Activated CD4-positive, alpha-beta T cell treated with anti-CD3 and anti-CD28 coated beads for 1 hour (primary cell): ENCODE measurements at regions not wholly inside any gene's neighbourhood (a gene's known extent, or its start where the extent isn't known, plus 50 kb on each side); places are given as distances from the start of the nearest gene placed in this dataset.
"Not testable (repeated sequence)": the region's sequence is repeated elsewhere in the genome, so short reads cannot be mapped to it uniquely, and the experiment has no call there.

ENCODE experiments used
- DNase-seq: peaks from one replicate; pipeline ENCODE4 v3.0.0-alpha.2; 2020

DNA sequence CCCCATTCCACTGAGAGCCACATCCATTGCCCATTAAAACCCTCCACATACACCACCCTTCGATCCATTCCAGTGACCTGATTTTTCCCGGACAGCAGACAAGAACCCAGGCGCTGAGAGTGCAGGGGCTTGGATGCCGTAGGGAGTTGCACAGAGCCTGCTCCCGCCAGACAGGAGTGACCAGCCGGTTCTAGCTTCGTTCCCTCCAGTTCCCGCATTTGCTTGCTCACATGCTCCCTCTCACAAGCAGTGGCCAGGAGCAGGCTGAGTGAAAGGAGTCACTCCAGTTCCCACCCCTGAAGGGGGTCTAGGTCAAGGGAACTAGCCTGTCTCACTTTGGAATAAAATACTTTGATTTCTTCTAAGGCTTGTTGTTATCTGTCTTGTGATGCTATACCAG, 119.5 kb downstream of the SKIDA1 start:
- no peak for DNase-seq

DNA sequence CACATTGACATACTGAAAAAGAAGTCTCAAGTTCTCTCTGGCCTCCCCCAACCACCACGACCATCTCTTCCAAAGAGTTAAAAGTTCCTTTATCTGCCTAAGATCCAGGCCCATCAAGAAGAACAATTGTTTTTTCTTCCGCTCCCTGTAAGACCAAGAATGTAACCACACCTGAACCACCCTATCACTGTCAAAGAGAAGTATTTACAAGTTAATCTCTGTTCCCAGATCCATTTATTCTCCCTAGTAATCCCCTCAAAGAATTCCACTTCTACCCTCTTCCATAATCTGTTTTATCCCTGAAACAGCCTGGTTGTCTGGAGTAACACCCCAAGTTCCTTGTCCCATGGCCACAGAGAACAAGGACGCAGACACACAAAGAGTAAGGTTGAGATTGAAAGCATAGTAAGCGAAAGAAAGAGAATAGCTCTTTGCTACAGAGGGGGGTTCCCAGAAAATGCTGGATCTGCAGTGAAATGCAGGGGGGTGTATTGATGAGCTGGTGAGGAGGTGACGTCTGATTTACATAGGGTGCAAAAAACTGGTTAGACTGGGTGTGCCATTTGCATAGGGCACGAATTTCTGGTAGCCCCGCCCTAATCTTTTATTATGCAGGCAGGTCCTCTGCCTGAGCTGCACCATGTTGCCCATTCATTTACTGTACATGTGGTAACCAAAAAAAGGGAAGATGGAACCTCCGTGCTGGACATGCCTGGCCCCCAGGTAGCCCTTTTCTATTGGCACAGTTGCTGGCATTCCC, 122.0 kb downstream of the SKIDA1 start:
- DNase-seq, result no peak

DNA sequence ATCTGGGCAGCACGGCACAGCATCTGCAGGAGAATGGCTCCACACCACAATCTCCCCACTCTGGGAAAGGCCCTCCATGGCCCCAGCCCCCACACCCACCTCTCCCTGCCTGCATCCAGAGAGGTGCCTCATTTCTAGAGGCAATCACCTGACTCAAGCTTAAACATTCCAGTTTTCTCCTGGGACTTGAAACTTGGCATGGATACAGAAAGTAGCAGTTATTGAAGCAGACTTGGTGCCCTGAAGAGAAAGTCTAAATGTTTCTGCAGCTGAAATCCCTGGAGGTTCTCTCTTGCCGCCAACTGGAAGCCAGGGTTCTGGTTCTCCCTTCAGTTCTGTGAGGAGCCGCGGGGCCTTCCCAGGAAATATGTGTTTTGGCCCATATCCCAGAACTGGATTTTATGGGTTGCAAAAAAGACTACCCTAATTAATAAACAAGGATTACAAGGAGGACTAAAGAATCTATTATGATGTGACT, 122.8 kb downstream of the SKIDA1 start:
- no peak for DNase-seq

DNA sequence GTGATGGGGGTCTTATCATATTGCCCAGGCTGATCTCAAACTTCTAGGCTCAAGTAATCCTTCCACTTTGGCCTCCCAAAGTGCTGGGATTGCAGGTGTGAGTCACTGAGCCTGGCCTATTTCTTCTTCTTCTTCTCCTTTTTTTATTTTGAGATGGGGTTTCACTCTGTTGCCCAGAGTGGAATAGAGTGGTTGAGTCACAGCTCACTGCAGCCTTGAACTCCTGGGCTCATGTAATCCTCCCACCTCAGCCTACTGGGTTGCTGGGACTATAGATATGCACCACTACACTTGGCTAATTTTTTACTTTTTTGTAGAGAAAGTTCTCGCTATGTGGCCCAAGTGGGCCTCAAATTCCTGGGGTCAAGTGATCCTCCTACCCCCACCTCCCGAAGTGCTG, 124.3 kb downstream of the SKIDA1 start:
- no peak for DNase-seq

DNA sequence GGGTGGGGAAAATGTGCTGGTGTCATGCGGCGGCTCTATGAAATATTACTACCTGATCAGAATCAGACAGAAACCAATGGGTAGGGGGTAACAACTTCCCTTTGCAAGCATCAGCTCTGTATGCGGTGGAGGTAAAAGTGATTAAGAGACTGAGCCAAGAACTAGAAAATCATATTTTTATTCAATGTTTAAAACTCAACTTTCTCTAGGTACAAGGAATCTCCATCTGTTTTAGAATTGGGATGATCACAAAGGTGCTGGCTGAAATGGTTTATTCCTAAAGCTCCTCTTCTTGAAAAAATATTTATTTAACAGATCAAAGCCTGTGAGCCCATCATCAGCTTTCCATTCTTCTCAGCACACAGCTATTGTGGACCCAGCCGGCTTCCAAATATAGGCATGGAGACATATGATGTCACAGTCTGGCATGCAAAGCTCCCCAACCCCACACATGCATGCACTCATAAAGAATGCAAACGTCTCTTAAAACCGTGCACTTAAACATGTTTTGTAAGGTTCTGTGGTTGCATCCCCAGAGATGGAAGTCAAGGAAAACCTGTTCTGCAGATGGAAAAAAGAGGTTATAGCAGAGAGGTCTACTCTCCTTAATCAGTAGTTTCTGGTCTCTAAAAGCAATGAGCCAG, 126.0 kb downstream of the SKIDA1 start:
- no peak for DNase-seq

DNA sequence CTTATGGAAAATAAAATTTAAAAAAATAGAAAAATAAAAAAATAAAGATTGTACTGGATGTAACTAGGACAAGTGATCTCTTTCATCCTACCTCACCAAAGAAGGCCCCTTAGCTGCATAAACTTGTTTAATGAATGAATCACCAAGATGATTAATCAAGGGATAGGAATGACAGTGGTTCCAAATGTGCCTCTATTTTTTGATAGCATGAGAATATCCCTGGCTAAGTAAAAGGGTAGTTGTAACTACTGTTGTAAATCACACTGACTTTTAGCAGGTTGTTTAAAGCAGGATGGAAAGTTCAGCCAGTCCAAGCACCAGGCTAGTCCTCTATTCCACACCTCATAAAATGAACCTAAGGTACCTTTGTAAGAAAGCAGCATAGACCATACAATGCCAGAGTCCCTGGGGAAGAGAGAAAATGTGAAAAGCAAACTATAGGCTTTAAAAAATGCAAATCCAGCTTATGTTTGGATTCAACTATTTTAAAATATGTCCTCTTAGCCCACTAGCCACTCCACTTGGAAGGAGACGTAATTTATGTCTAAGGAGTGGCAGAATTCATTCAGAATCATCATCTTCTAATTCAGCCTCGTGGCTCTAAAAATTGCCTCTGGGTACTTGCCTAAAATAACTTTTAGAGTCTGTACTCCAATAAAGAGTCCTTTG, 126.8 kb downstream of the SKIDA1 start:
- no peak for DNase-seq

DNA sequence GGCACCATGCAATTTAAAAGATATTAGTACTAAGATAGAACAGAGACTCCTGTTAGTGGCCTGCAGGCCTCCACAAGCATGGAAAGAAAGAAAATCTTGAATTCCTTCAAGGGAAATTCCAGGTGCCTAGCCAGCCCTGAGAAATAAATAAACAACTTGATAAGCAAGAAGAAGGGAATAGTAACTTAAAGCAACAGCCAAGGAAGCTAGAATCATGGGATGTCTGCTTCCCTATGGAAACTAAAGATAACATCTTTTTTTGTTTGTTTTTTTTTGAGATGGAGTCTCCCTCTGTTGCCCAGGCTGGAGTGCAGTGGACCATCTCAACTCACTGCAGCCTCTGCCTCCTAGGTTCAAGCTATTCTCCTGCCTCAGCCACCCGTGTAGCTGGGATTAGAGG, 128.6 kb downstream of the SKIDA1 start:
- DNase-seq, result no peak

DNA sequence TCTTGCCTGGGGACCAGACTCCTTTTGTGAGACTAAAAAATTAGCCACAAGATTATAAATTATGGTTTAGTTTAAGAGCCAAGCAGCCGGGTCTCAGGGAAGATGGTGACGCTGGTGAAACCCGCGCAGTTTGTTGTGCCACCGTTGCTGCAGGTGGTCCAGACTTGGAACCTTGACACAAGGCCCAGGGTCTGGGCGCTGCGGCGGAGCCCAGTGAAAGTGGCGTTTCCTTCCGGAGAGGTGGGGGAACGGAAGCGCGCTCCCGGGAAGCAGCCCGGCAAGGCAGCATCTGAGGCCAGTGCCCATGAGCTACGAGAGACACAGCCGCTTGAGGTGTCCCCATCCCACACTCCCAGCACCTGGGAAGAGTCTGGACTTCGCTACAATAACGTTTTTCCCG, 131.6 kb downstream of the SKIDA1 start:
- DNase-seq, result no peak

DNA sequence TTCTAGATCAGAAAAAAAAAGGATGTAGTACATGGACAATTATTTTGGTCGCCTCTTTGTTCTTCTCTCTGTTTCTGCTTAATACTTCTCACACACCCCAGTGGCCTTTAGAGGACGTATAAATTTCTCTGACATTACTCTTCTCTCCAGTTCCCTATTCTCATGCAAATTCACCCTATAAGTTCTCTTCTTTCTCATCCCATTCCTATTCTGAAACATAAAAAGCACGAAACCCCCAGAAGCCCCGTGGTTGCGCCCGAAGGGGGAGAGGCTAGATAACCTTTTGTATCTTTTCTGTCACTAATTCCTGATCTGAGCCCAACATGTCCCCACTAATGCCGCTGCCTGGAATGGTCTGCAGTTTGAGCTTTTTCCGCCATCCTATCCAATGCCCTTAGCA, 136.9 kb downstream of the SKIDA1 start:
- no peak for DNase-seq

DNA sequence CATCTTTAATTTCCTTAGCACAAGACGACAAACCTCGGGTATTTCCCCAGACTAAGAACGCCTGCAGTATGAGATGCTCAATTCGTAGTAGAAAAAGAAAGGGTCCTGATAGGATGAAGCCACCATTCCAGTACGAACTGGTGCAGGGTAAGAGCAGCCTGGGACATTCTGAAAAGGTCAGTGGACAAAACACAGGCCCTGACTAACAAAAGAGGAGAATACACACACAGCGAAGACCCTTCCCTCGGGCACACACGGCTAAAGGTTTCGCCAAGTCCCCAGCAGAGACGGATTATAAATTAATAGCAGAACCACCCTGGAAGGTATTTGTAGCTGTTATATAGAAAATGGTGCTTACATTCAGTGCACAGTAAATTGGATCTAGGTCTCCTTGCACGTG, 137.6 kb downstream of the SKIDA1 start:
- DNase-seq, result no peak

DNA sequence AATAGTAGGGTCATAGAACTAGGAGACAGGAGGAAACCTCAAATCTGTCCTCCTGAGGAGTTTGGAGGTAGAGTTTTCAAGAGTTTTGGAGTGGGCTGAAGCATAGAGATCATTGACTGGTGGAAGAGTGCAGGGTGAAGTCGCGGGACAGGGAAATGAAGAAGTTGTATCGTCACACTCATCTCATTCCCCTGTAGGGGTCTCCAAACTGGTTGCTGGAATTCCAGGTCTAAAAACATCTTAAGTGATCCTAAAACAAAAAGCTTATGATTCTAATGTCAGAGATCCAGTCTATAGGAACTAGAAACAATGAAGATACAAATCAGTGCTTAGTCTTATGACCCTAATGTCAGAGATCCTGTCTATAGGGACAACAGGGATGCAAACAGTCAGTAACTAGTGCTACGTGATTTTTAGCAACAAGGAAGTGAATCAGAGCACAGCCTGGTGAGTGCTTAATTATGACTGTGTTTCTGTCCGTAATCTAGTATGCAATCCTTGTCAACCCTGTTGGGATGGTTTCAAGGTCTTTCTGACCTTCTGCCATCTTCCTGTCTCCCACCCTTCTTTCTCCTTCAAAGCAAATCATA, 139.4 kb downstream of the SKIDA1 start:
- DNase-seq, result no peak

DNA sequence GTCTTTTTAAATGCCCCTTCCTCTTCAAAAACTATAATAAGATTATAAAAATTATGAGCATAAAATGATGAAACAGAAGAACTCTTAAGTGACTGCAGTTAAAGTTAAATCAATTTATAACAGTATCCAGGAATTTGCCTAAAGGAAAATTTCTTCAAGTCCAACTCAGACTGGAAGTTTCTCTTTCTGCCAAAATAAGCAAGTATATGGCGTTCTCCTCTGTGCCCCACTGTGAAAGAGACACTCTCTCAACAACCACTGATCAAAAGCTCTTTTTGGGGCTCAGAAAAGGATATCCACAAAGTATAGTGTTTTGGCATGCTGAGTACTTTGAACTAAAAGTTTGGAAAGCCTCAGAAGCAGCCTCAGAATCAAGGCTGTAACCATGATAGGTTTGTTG, 139.9 kb downstream of the SKIDA1 start:
- DNase-seq, result no peak

DNA sequence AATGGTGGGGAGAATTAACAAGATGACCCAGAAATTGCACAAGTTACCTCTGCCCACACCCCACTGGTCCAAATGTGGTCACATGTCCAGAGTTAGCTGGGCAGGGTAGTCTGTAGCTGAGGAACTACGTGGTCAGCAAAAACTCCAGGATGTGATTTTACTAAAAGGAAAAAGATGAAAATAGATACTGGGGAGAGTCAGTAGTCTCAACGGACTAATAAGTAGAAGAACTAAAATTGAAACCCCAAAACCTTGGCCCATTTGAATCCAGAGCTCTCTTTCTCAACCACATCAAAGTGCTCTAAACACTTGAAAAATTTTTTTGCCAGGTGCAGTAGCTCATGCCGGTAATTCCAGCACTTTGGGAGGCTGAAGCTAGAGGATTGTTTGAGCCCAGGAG, 146.3 kb downstream of the SKIDA1 start:
- no peak for DNase-seq

DNA sequence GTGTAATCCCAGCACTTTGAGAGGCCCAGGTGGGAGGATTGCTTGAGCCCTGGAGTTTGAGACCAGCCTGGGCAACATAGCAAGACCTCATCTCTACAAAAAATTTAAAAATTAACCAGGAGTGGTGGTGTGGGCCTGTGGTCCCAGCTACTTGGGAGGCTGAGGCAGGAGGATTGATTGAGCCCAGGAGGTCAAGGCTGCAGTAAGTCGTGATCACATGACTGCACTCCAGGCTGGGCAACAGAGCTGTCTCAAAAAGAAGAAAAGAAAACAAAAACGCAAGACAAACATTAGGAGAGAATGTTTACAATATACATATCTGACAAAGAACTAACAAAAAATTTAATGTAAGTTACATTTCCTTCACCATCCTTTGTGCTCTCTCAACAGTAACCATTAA, 150.2 kb downstream of the SKIDA1 start:
- DNase-seq, result not testable (repeated sequence)

DNA sequence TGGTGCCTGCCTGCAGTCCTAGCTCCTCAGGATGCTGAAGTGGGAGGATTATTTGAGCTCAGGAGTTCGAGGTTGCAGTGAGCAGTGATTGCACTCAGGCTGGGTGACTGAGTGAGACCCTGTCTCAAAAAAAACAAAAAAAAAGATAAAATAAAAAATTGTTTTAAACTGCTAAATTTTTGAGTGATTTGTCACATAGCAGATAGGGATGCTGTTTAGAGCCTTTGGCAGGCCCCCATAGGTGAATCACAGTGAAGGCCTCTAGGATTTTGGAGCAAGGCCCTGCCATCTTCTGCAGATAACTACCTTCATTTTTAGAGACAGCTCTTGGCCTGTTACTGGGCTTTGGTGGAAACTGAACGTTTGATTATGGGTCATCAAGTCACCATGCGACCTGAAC, 151.6 kb downstream of the SKIDA1 start:
- DNase-seq, result not testable (repeated sequence)

DNA sequence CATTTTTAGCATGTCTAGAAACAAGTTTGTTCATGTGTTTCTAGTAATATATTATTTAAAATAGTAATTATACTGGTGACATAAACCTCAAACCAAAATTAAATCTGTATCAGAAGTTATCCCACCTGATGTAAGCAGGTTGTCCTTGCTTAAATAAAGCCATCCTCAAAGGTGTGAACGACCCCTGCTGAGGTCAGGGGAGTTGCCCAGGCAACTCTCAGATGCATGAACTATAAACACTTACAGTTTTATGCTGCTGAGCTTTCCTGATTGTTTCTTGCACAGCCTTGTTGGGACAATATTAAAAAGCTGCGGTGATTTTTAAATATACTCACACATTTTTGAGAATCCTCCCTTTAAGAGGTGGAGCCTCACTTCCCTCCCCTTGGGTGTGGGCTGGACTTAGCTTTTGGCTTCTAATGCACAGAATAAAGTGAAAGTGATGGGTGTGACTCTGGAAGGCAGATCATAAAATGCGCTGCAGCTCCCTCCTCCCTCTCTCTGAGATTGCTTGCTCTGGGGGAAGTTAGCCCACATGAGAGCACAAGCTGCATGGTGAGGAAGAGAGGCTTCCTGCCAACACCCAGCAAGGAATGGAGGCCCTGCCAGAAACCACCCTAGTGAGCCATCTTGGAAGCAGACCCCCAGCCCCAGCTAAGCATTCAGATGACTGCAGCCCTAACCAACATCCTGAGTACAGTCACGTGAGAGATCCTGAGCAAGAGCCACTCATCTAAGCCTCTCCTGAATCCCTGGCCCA, 152.7 kb downstream of the SKIDA1 start:
- DNase-seq, result peak; percentile 8

DNA sequence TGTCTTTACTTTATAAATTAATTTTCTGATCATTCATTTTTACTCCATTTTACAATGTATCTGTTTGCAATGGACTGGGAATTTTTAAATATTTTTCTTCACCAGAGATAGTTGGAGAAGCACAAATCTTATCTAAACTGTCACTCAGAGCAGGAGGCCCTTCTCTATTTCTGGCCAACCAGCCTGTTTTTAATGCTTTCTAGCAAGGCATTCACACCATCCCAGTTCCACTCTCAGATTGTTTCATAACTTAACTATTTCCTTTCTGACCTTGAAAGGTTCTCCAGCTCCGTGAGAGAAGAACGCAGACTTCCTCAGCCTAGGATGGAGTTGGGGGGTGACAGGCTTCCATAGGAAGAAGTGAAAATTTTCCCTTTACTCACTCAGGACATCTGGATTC, 155.8 kb downstream of the SKIDA1 start:
- DNase-seq, result no peak

DNA sequence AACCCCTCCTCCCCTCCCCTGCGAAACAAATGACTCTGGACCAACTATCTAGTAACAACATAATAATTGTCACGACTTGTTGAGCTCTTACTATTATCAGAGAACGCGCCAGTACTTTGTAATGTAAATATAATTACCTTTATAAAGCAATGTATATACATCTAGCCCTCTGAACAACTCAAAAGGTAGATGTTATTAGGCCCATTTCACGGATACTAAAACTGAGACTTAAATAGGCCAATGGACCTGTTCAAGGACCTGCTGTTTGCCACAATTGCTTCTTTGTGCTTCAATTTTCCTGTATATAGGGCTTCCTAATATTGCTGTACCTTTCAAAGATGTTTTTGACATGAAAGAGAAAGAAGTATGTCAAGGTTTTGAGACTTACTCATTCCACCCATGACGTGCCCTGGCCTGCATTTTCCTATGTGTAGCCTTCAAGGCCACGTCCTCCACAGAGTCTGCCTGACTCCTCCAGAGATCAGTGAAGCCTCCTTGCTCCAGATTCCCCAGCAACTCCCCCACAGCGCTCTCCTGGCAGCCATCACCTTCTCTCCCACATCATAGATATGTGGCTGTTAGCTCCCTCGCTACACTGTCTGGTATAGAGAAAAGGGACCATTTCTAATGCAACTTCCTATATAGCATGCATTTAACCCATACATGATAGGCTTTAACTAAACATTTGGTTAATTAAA, 156.6 kb downstream of the SKIDA1 start:
- no peak for DNase-seq

DNA sequence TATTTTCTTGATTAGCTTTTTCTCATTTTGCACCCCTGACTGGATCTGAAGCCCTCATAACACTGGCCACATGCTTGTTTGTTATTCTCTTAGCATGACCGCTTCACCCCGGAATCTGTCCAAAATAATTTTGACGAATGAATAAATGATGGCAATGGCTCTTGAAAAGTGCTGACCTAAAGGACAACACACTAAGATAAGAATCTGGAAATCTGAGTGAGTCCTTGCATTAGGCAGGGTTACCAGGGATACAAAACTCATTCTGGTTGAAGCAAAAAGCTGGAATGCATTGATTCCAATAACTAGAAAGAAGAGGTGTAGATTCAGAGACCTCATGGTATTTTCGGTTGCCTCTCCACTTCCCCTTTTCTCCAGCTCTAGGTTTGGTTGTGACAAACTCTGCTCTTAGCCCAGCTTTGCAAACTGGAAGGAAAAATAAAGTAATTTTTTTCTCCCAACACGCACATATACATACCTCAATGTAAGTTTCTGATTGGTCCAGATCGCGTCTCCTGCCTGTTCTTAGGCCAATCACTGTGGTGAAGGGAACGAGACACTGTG, 157.4 kb downstream of the SKIDA1 start:
- no peak for DNase-seq

DNA sequence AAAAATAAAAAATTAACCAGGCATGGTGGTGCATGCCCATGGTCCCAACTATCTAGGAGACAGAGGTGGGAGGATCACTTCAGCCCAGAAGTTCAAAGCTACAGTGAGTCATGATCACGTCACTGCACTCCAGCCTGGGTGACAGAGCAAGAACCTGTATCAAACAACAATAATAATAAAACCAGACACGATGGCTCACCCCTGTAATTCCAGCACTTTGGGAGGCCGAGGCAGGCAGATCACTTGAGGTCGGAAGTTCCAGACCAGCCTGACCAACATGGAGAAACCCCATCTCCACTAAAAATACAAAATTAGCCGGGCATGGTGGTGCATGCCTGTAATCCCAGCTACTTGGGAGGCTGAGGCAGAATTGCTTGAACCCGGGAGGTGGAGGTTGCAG, 159.4 kb downstream of the SKIDA1 start:
- not testable (repeated sequence) for DNase-seq

DNA sequence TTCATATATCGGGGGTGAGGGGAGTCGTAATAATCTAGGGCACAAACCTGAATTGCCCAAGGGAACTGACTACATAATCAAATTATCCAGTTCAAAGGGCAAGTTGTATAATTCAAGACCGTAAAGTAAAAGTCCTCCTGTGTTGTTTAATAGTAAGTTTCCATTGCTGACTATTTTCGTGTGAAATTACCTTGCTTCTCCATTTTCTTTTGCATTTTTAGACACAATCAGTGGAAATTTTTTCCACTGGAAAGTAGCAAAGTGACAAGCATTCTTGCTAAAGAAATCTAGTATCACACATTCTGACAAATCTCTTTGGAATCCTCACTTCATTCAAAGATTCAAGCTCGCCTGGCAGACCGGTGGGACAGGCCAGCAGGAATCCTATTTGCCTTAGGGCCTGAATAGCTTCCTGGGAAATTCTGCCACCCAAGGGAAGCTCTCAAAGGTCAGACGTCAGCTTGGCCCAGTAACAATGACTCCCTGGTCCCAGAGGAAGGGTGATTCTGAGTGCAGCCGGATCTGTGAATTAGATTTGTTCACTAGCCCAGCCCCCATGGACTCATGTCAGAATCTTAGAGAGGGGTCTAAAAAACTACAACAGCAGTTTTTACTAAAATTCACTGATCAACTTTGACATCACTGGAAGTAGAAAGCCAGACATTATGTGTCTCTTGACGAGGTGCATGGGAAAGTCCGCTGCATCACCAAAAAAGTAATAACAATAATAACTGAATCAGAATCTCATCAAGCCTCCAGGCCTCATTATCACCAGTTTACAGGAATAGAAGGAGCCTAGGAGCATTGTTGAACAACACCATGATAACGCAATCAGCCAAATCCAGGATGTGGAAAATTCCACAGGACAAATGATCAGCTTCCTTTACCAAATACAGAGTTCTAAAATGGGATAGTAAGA, 161.0 kb downstream of the SKIDA1 start:
- DNase-seq, result no peak
